ENCODE measurements at regions not wholly inside any gene's neighbourhood (a gene's known extent, or its start where the extent isn't known, plus 50 kb on each side); places are given as distances from the start of the nearest gene placed in this dataset.

DNA sequence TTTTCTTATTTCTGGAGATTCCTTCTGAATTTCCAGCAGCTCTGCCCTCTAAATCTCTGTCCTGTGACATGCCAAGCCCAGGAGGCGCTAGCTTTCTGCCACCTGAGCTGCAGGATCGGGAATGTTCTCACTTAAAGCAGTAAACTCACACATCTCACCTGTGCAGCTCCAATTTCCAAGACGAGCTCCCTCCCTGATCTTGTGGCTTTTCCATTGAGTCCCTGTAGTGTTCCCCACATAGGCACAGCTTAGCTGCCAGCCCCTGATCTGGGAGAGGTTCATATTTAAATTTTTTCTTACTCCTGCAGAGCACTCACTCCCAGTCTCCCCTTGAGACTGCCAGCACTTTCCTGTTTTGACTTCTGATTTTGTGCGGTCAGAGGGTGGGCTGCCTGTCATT lies 479.3 kb downstream of the GLRX3 start:
- Histone ChIP-seq H3K27me3 (no peaks in the 10 kb centered on the region), H3K27ac (no peak overlapping the region), H3K36me3 (no peaks in the 10 kb centered on the region), H3K4me3 (no peak overlapping the region), H3K4me1 (no peaks in the 10 kb centered on the region), H3K9me3 (no peaks in the 10 kb centered on the region)
- intact Hi-C loops (cut with DNase I; ENCODE audit: low total_unique reads), result no loop called here
- DNase-seq, result no peak
- TF ChIP-seq, protein P1, sequence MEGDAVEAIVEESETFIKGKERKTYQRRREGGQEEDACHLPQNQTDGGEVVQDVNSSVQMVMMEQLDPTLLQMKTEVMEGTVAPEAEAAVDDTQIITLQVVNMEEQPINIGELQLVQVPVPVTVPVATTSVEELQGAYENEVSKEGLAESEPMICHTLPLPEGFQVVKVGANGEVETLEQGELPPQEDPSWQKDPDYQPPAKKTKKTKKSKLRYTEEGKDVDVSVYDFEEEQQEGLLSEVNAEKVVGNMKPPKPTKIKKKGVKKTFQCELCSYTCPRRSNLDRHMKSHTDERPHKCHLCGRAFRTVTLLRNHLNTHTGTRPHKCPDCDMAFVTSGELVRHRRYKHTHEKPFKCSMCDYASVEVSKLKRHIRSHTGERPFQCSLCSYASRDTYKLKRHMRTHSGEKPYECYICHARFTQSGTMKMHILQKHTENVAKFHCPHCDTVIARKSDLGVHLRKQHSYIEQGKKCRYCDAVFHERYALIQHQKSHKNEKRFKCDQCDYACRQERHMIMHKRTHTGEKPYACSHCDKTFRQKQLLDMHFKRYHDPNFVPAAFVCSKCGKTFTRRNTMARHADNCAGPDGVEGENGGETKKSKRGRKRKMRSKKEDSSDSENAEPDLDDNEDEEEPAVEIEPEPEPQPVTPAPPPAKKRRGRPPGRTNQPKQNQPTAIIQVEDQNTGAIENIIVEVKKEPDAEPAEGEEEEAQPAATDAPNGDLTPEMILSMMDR (IDR thresholded peaks at IDR 0.05), result no peak
- no peak for TF ChIP-seq POLR2A (IDR thresholded peaks at IDR 0.05)

DNA sequence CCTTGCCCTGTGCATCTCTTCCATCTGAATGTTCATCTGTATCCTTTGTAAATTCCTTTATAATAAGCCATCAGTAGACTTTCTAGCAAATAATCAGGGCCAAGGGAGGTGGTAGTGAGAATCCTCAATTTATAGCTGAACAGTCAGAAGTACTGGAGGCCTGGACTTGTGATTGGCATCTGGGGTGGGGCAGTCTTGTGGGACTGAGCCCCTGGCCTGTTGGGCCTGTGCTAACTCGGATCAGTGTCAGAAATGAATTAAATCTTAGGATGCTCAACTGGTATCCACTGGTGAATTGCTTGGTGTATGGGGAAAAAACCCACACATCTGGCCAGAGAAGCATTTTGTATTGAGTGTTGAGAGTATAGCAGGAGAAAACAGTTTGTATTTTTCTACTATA lies 481.8 kb downstream of the GLRX3 start:
- H3K36me3 ChIP-seq, result no peaks in the 10 kb centered on the region
- no peaks in the 10 kb centered on the region for H3K9me3 ChIP-seq
- no peak for TF ChIP-seq POLR2A (IDR thresholded peaks at IDR 0.05)
- TF ChIP-seq, protein P1 (IDR thresholded peaks at IDR 0.05), result no peak
- H3K4me3 ChIP-seq, result no peak overlapping the region
- intact Hi-C loops (cut with DNase I; ENCODE audit: low total_unique reads), result no loop called here
- no peaks in the 10 kb centered on the region for H3K4me1 ChIP-seq
- no peak for DNase-seq
- H3K27ac ChIP-seq, result no peak overlapping the region
- no peaks in the 10 kb centered on the region for H3K27me3 ChIP-seq

DNA sequence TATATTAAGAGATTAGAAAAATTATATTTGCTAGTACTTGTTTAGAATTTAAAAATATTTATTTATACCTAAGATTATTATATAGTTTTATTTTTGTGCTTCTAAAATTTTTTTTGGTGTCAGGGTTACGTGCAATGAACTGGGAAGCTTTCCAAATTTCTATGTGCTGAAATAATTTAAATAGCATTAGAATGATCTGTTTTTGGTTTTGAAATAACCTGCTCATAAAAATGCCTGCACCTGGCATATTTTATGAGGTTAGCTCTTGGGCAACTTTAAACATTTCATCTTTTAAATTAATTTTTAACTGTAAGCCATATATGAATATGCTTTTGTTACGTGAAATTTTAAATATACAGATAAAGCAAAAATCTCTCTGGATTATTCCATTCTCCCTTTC lies 482.5 kb downstream of the GLRX3 start:
- no peaks in the 10 kb centered on the region for H3K36me3 ChIP-seq
- DNase-seq, result no peak
- H3K4me3 ChIP-seq, result no peak overlapping the region
- TF ChIP-seq POLR2A (IDR thresholded peaks at IDR 0.05), result no peak
- TF ChIP-seq, protein P1 (IDR thresholded peaks at IDR 0.05), result no peak
- H3K27me3 ChIP-seq, result no peaks in the 10 kb centered on the region
- H3K4me1 ChIP-seq, result no peaks in the 10 kb centered on the region
- intact Hi-C loops (cut with DNase I; ENCODE audit: low total_unique reads), result no loop called here
- H3K27ac ChIP-seq, result no peak overlapping the region
- H3K9me3 ChIP-seq, result no peaks in the 10 kb centered on the region

DNA sequence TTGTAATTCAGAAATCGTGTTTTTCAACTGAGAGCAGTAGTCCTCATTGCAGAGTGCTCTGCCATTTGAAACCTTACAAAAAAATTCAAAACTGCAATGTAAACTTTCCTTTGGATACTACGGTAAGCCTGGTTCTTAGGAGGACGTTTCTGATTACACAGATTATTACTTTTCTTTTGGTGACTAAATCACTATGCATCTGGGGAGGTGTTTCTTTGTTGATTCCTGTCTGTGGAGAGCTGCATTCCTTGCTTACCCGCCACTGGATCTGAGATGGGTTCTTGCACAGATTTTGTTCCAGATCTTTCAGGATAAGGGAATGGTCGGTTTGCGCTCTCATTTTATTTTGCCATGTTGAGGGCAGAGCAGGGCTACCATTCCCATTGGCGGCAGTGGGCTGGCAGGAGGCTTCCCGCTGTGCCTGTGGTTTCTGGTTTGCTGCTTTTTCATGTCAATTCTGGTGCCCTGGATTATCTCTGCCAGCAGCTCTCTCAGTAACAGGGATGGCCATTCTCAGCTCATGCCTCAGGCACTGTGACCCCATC lies 485.1 kb downstream of the GLRX3 start:
- H3K4me3 ChIP-seq, result no peak overlapping the region
- no peak overlapping the region for H3K27ac ChIP-seq
- TF ChIP-seq POLR2A (IDR thresholded peaks at IDR 0.05), result no peak
- TF ChIP-seq, protein P1 (IDR thresholded peaks at IDR 0.05), result no peak
- no peaks in the 10 kb centered on the region for H3K4me1 ChIP-seq
- no peak for DNase-seq
- intact Hi-C loops (cut with DNase I; ENCODE audit: low total_unique reads), result no loop called here
- H3K27me3 ChIP-seq, result no peaks in the 10 kb centered on the region
- H3K36me3 ChIP-seq, result no peaks in the 10 kb centered on the region
- no peaks in the 10 kb centered on the region for H3K9me3 ChIP-seq

DNA sequence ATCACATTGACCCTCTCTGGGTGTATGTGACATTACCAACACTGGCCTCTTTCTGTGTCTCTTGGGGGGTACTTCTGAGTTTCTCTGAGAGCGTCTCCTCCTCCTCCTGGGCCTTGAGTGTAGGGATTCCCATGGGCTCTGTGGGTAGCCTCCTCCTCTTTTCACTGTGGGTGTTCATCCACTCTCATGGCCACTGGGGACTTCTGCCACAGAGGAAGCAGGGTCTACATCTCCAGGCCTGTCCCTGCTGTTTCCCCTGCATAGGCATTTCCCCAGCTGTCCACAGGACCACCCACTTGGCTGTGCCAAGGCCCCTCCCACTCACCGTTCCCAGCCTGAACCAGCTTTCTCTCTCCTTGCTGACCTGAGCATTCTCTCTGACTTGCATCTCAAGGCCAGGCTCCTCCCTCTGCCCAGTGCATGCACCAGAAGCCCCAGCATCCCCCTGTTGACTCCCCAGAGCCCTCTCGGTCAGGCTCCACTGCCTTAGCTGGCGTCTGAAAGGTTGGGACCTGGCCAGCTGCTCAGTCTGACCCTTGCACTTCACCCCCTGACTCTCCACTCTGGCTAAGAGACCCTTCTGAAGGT lies 487.6 kb downstream of the GLRX3 start:
- H3K27me3 ChIP-seq, result no peaks in the 10 kb centered on the region
- no peaks in the 10 kb centered on the region for H3K4me1 ChIP-seq
- no peak for TF ChIP-seq POLR2A (IDR thresholded peaks at IDR 0.05)
- TF ChIP-seq, protein P1 (IDR thresholded peaks at IDR 0.05), result no peak
- DNase-seq, result no peak
- H3K9me3 ChIP-seq, result no peaks in the 10 kb centered on the region
- no peak overlapping the region for H3K27ac ChIP-seq
- intact Hi-C loops (cut with DNase I; ENCODE audit: low total_unique reads), result no loop called here
- no peaks in the 10 kb centered on the region for H3K36me3 ChIP-seq
- H3K4me3 ChIP-seq, result no peak overlapping the region
